ENCODE measurements at regions not wholly inside any gene's neighbourhood (a gene's known extent, or its start where the extent isn't known, plus 50 kb on each side); places are given as distances from the start of the nearest gene placed in this dataset.

DNA sequence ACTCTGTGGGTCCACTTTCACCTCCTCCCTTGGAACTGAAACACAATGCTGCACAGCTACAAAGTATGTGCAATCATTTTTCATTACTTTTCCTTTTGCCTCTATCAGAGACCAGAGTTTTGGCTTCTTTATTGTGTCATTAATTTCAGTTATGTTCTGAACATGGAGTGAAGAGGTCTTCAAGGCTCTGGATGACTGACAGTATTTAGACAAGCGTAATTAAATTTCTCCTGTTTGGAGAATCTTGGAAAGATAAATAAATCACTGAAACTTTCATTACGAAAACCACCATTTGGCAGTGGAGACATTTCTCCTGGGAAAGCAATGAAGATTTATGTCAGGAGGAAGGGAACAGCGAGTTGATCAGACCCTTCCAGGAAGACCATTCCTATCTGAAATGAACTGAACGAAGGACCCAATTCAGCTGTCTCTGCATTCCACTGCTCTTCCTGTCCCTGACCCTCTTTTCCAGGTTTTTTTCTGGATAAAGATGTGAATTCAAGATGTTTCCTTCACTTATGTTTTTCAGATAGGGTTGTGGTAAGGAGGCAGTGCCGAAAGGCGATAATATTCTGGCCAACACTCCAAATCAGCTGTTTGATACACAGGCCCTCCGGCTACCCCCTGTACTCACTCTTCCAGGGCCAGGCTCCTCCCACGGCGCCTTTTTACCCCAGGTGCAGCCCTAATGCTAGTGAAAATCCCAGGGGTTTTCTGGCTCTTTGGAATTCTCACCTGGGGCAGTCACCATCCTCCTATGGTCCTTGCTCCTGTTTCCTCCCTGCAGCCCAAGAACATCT lies 77.2 kb upstream of the OSMR start:
- POLR2A ChIA-PET = no interaction called here
- Mint-ChIP-seq H3K27ac (no peak overlapping the region), H3K9me3 (peaks cover 2% of the 10 kb centered on the region), H3K27me3 (peaks cover 2% of the 10 kb centered on the region), H3K4me1 (no peaks in the 10 kb centered on the region), H3K4me3 (no peak overlapping the region), H3K36me3 (no peaks in the 10 kb centered on the region)
- DNase-seq = no peak
- no peak for ATAC-seq (ENCODE audit: low read depth)

- Mint-ChIP-seq H3K9me3 (no peaks in the 10 kb centered on the region), H3K36me3 (no peaks in the 10 kb centered on the region)
- ATAC-seq (ENCODE audit: low read depth) = no peak
Measured at GRCh38 chr5:38772471-38772870, 73.3 kb upstream of the OSMR start.

DNA sequence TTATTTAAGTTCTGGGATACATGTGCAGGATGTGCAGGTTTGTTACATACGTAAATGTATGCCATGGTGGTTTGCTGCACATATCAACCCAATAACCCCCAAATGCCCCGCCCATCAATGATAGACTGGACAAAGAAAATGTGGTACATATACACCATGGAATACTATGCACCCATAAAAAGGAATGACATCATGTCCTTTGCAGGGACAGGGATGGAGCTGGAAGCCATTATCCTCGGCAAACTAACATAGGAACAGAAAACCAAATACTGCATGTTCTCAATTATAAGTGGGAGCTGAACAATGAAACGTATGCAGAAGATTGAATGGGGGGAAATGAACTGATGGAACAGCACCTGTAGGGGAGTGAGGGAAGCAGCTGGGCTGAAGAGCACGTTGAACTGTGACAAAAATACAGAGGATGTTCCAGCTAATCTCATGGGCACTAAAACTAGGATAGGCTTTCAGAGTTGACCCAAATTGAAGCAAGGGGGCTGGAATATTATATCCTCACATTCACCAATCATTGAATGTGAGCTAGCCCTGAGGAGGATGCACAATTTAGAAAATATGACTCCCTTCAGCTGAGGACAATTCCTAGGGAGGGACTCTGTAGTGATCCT lies 70.5 kb upstream of the OSMR start:
- Mint-ChIP-seq H3K4me3 (no peak overlapping the region), H3K27ac (no peak overlapping the region), H3K4me1 (no peaks in the 10 kb centered on the region), H3K9me3 (no peaks in the 10 kb centered on the region), H3K36me3 (no peaks in the 10 kb centered on the region), H3K27me3 (peaks cover 8% of the 10 kb centered on the region)
- no peak for ATAC-seq (ENCODE audit: low read depth)
- no peak for DNase-seq
- POLR2A ChIA-PET = interaction anchor here (0.6 kb wide), 1 partner anchor 1374 kb away, joined by 5 read pairs; no protein-coding TSS in a partner anchor

More at GRCh38 chr5:38772471-38772870, 73.3 kb upstream of the OSMR start:
- H3K27me3 Mint-ChIP-seq = peaks cover 5% of the 10 kb centered on the region
- no peaks in the 10 kb centered on the region for H3K4me1 Mint-ChIP-seq
- POLR2A ChIA-PET = no interaction called here
- no peak overlapping the region for H3K27ac Mint-ChIP-seq
- H3K4me3 Mint-ChIP-seq = no peak overlapping the region
- no peak for DNase-seq

DNA sequence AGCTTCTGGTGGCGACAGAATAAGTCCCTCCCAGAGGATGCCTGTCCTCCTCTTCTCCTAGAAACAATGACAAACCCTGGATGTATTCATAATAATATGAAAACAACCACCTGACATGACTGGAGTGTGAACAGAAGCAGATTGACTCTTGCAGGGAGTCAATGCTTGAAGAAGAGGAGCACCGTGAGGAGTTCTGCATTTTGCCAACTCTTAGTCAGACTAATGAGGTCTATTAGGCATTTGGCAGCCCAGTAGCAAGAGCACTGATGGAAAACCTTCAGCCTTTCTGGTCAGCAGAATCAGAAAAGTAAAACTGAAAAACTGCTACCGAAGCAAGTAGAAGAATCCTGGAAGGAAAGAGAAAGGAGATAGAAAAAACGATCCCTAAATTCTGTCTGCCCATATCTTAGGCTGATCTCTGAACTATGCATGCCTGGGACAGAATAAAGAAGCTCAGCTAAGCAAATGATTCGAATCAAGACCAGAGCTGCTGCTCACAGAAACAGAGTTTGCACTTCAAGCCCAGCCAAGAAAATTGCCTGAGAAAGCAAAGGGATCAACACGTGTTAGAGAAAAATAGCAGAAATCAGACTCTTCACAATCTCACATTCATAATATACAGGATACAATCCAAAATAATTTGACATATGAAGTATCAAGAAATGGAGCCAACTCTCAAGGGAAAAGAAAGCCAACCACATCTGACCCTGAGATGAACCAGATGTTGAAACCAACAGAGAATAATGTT lies 69.5 kb upstream of the OSMR start:
- H3K27me3 Mint-ChIP-seq = peaks cover 8% of the 10 kb centered on the region
- POLR2A ChIA-PET = no interaction called here
- no peaks in the 10 kb centered on the region for H3K36me3 Mint-ChIP-seq
- ATAC-seq (ENCODE audit: low read depth) (no peak), DNase-seq (no peak)
- no peaks in the 10 kb centered on the region for H3K4me1 Mint-ChIP-seq
- H3K9me3 Mint-ChIP-seq = no peaks in the 10 kb centered on the region
- H3K27ac Mint-ChIP-seq = no peak overlapping the region
- no peak overlapping the region for H3K4me3 Mint-ChIP-seq

DNA sequence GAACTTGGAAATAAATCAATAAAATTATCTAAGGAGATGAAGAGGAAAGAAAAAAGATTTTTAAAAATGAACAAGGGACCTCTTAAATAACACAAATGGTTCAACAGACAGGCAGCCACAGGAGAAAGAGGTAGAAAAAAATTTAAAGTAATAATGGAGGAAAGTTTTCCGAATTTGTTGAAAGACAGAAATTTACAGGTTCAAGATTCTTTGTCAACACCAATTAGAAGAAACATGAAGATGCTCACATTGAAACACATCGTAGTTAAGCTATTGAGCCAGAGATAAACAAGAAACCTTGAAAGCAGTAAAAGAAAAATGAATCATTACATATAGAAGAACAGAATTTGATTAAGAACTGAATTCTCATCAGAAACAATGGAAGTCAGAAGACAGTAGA lies 68.7 kb upstream of the OSMR start:
- Mint-ChIP-seq H3K27ac (no peak overlapping the region), H3K9me3 (no peaks in the 10 kb centered on the region), H3K36me3 (no peaks in the 10 kb centered on the region), H3K4me3 (no peak overlapping the region), H3K27me3 (peaks cover 8% of the 10 kb centered on the region), H3K4me1 (no peaks in the 10 kb centered on the region)
- ATAC-seq (ENCODE audit: low read depth) (no peak), DNase-seq (no peak)
- POLR2A ChIA-PET = no interaction called here

DNA sequence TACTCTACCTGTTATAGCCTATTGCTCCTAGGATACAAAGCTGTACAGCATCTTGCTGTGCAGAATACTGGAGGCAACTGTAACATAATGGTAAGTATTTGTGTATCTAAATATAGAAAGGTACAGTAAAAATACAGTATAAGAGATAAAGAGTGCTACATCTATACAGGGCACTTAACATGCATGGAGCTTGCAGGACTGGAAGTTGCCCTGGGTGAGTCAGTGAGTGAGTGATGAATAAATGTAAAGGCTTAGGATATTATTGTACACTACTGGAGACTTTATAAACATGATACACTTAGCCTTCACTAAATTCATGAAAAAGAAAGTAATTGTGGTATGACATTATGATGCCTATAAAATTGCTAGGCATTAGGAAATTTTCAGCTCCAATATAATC lies 65.5 kb upstream of the OSMR start:
- H3K36me3 Mint-ChIP-seq = no peaks in the 10 kb centered on the region
- no peak for ATAC-seq (ENCODE audit: low read depth)

GRCh38 chr5:38780945-38781344 lies 64.9 kb upstream of the OSMR start:
- Mint-ChIP-seq H3K27me3 (peaks cover 9% of the 10 kb centered on the region), H3K36me3 (no peaks in the 10 kb centered on the region), H3K9me3 (peaks cover under 1% of the 10 kb centered on the region), H3K4me1 (no peaks in the 10 kb centered on the region), H3K27ac (no peak overlapping the region), H3K4me3 (no peak overlapping the region)
- ATAC-seq (ENCODE audit: low read depth) = no peak
- POLR2A ChIA-PET = no interaction called here
- no peak for DNase-seq

More for the DNA sequence above, 65.5 kb upstream of the OSMR start:
- H3K4me3 Mint-ChIP-seq = no peak overlapping the region
- POLR2A ChIA-PET = no interaction called here
- DNase-seq = no peak
- H3K27ac Mint-ChIP-seq = no peak overlapping the region
- H3K9me3 Mint-ChIP-seq = no peaks in the 10 kb centered on the region
- H3K27me3 Mint-ChIP-seq = peaks cover 10% of the 10 kb centered on the region
- H3K4me1 Mint-ChIP-seq = no peaks in the 10 kb centered on the region

GRCh38 chr5:38782180-38782835 lies 63.5 kb upstream of the OSMR start:
- Mint-ChIP-seq H3K27me3 (peaks cover 9% of the 10 kb centered on the region), H3K36me3 (no peaks in the 10 kb centered on the region), H3K4me3 (no peak overlapping the region), H3K9me3 (peaks cover 1% of the 10 kb centered on the region), H3K4me1 (no peaks in the 10 kb centered on the region), H3K27ac (no peak overlapping the region)
- POLR2A ChIA-PET = no interaction called here
- no peak for DNase-seq
- ATAC-seq (ENCODE audit: low read depth) = no peak

DNA sequence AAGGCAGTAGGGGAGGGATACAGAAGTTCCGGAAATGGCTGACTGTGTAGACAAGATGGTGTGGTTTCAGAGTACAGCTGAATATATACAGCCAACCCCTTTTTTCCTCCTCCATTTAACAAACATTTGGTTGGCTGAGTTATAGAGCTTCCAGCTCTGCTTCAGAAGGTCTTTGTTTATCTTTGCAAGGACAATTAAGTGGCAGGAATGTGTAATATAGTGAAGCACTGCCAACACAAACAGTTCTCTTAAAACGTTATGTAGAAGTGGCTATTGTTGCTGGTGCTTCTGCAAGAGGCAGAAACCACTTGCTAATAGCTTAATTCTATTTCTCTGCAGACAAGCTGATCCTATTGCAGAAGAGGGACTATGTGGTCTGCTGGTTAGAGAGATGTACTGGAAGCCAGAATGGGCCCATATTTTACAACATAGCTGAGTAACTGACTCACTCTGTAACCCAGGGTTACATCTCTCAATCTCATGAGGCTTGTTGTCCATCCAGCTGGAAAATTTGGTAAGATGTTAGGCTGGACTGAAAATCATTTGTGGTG lies 62.7 kb upstream of the OSMR start:
- DNase-seq = no peak
- no peaks in the 10 kb centered on the region for H3K36me3 Mint-ChIP-seq
- no peak overlapping the region for H3K4me3 Mint-ChIP-seq
- no peaks in the 10 kb centered on the region for H3K4me1 Mint-ChIP-seq
- POLR2A ChIA-PET = no interaction called here
- H3K27me3 Mint-ChIP-seq = peaks cover 7% of the 10 kb centered on the region
- H3K27ac Mint-ChIP-seq = no peak overlapping the region
- ATAC-seq (ENCODE audit: low read depth) = no peak
- peaks cover 3% of the 10 kb centered on the region for H3K9me3 Mint-ChIP-seq

- peaks cover 2% of the 10 kb centered on the region for H3K27me3 Mint-ChIP-seq
- no peak overlapping the region for H3K27ac Mint-ChIP-seq
- no peak for DNase-seq
- ATAC-seq (ENCODE audit: low read depth) = no peak
- peaks cover 3% of the 10 kb centered on the region for H3K9me3 Mint-ChIP-seq
- H3K4me1 Mint-ChIP-seq = no peaks in the 10 kb centered on the region
- no peak overlapping the region for H3K4me3 Mint-ChIP-seq
- POLR2A ChIA-PET = no interaction called here
- no peaks in the 10 kb centered on the region for H3K36me3 Mint-ChIP-seq
Measured at GRCh38 chr5:38789134-38789533, 56.7 kb upstream of the OSMR start.

GRCh38 chr5:38789777-38790176 lies 56.0 kb upstream of the OSMR start:
- H3K27ac Mint-ChIP-seq = no peak overlapping the region
- H3K9me3 Mint-ChIP-seq = peaks cover 3% of the 10 kb centered on the region
- no peaks in the 10 kb centered on the region for H3K4me1 Mint-ChIP-seq
- no peak for DNase-seq
- H3K27me3 Mint-ChIP-seq = peaks cover 6% of the 10 kb centered on the region
- no peak for ATAC-seq (ENCODE audit: low read depth)
- H3K36me3 Mint-ChIP-seq = no peaks in the 10 kb centered on the region
- no peak overlapping the region for H3K4me3 Mint-ChIP-seq
- POLR2A ChIA-PET = no interaction called here

DNA sequence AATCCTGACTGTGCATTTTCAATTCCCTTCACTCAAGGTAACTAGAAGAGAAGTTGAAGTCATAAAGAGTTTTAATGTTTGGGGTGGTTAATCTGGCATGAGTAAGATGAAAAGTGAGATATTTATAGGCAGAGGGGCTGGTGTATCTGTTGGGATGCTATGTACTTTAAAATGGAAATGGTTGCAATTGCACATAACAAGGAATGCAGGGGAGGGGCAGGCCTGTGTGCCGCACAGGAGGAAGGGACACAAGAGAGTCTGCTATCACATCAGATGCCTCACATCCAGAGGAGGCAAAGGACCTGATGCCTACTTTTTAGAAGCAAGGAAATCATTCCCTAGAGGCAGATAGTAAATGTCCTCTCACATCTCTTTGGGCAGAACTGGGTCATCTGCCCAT lies 55.5 kb upstream of the OSMR start:
- Mint-ChIP-seq H3K4me1 (no peaks in the 10 kb centered on the region), H3K36me3 (no peaks in the 10 kb centered on the region), H3K27ac (no peak overlapping the region), H3K4me3 (no peak overlapping the region), H3K9me3 (peaks cover 3% of the 10 kb centered on the region), H3K27me3 (peaks cover 6% of the 10 kb centered on the region)
- POLR2A ChIA-PET = no interaction called here
- ATAC-seq (ENCODE audit: low read depth) = no peak
- DNase-seq = no peak

GRCh38 chr5:38790891-38791290 lies 54.9 kb upstream of the OSMR start:
- Mint-ChIP-seq H3K4me3 (no peak overlapping the region), H3K27ac (no peak overlapping the region), H3K27me3 (peaks cover 6% of the 10 kb centered on the region), H3K36me3 (no peaks in the 10 kb centered on the region), H3K4me1 (no peaks in the 10 kb centered on the region), H3K9me3 (peaks cover 3% of the 10 kb centered on the region)
- POLR2A ChIA-PET = no interaction called here
- DNase-seq (no peak), ATAC-seq (ENCODE audit: low read depth) (no peak)
